ENCODE measurements at regions not wholly inside any gene's neighbourhood (a gene's known extent, or its start where the extent isn't known, plus 50 kb on each side); places are given as distances from the start of the nearest gene placed in this dataset.

DNA sequence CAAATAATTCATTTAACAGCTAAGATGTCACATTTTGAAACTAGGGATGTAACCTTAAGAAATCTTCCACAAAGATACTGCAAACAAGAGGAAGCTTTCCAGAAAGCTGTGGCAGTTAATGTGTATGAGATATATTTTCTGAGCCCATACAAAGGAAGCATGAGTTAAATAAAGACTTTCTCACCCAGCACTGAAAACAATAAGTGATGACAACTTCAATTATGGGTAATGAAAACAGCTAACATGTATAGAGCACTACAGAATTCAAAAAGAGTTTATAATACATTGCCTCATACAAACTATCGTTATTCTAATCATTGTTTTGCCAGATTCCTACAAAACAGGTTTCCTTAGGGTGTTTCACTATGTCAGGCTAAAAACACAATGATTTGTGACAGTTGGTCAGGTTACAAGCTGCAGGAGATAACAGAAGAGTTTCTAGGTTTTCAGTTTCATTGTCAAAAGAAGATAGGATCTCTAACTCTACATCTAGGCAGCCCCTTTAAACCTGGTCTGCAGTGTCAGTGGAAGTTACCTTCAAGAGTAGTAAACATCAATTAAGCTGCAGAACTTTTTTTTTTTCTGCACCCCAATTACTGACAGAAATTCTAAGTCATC, 618.1 kb upstream of the ADGRL3 start:
- TF ChIP-seq CTCF (IDR thresholded peaks at IDR 0.05): no peak
- TF ChIP-seq POLR2A (IDR thresholded peaks at IDR 0.05): no peak
